ENCODE measurements at regions not wholly inside any gene's neighbourhood (a gene's known extent, or its start where the extent isn't known, plus 50 kb on each side); places are given as distances from the start of the nearest gene placed in this dataset.
"Not testable (repeated sequence)": the region's sequence is repeated elsewhere in the genome, so short reads cannot be mapped to it uniquely, and the experiment has no call there.

DNA sequence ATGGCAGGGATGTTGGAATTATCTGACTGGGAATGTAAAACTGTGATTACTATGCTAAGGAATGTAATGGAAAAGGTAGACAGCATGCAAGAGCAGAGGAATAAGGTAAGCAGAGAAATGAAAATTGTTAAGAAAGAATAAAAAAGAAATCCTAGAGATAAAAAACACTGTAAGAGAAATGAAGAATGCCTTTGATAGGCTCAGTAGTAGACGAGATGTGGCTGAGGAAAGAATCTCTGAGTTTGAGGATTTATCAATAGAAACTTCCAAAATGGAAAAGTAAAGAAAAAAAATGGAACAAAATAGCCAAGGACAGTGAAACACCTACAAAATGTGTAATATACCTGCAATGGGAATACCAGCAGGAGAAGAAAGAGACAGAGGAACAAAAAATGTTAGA, 468.5 kb upstream of the PIK3R1 start:
- Histone ChIP-seq H4K20me1 (ENCODE audit: control insufficient read depth, insufficient read depth, low read depth, low read length) (no peaks in the 10 kb centered on the region), H3F3A (ENCODE audit: control insufficient read depth, insufficient read depth) (no peaks in the 10 kb centered on the region), H3K4me1 (ENCODE audit: control insufficient read depth, low read length) (no peaks in the 10 kb centered on the region), H3K27me3 (ENCODE audit: control insufficient read depth, low read length) (no peaks in the 10 kb centered on the region), H3K9me3 (ENCODE audit: control insufficient read depth, insufficient read depth, low read length) (no peaks in the 10 kb centered on the region), H3K27ac (ENCODE audit: low read depth, low read length) (no peak overlapping the region), H3K4me3 (ENCODE audit: low read length) (no peak overlapping the region), H3K36me3 (ENCODE audit: control insufficient read depth, low read length) (no peaks in the 10 kb centered on the region), H3K9me2 (replicated peaks; ENCODE audit: control insufficient read depth, low read length) (no peaks in the 10 kb centered on the region), H3K79me2 (ENCODE audit: control insufficient read depth, low read length) (no peaks in the 10 kb centered on the region), H3K4me2 (ENCODE audit: low read length) (no peak overlapping the region)
- TF ChIP-seq EZH2phosphoT487 (IDR thresholded peaks at IDR 0.05; ENCODE audit: borderline replicate concordance, low read length): no peak
- TF ChIP-seq, protein P1, sequence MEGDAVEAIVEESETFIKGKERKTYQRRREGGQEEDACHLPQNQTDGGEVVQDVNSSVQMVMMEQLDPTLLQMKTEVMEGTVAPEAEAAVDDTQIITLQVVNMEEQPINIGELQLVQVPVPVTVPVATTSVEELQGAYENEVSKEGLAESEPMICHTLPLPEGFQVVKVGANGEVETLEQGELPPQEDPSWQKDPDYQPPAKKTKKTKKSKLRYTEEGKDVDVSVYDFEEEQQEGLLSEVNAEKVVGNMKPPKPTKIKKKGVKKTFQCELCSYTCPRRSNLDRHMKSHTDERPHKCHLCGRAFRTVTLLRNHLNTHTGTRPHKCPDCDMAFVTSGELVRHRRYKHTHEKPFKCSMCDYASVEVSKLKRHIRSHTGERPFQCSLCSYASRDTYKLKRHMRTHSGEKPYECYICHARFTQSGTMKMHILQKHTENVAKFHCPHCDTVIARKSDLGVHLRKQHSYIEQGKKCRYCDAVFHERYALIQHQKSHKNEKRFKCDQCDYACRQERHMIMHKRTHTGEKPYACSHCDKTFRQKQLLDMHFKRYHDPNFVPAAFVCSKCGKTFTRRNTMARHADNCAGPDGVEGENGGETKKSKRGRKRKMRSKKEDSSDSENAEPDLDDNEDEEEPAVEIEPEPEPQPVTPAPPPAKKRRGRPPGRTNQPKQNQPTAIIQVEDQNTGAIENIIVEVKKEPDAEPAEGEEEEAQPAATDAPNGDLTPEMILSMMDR (IDR thresholded peaks at IDR 0.05; ENCODE audit: low read depth, low read length, poor library complexity, severe bottlenecking): no peak

DNA sequence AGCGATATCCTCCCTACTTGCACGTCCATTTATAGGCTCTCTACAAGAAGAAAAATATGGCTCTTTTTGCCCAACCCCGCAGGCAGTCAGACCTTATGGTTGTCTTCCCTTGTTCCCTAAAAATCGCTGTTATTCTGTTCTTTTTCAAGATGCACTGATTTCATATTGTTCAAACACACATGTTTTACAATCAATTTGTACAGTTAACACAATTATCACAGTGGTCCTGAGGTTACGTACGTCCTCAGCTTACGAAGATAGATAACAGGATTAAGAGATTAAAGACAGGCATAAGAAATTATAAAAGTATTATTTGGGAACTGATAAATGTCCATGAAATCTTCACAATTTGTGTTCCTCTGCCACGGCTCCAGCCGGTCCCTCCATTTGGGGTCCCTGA, 468.9 kb upstream of the PIK3R1 start:
- not testable (repeated sequence) for H3K9me3 ChIP-seq (ENCODE audit: control insufficient read depth, insufficient read depth, low read length); H3K4me1 ChIP-seq (ENCODE audit: control insufficient read depth, low read length); H3K4me2 ChIP-seq (ENCODE audit: low read length); H3K4me3 ChIP-seq (ENCODE audit: low read length); H3F3A ChIP-seq (ENCODE audit: control insufficient read depth, insufficient read depth); H3K36me3 ChIP-seq (ENCODE audit: control insufficient read depth, low read length); H4K20me1 ChIP-seq (ENCODE audit: control insufficient read depth, insufficient read depth, low read depth, low read length); H3K27ac ChIP-seq (ENCODE audit: low read depth, low read length); H3K79me2 ChIP-seq (ENCODE audit: control insufficient read depth, low read length); H3K27me3 ChIP-seq (ENCODE audit: control insufficient read depth, low read length); H3K9me2 ChIP-seq (replicated peaks; ENCODE audit: control insufficient read depth, low read length)

DNA sequence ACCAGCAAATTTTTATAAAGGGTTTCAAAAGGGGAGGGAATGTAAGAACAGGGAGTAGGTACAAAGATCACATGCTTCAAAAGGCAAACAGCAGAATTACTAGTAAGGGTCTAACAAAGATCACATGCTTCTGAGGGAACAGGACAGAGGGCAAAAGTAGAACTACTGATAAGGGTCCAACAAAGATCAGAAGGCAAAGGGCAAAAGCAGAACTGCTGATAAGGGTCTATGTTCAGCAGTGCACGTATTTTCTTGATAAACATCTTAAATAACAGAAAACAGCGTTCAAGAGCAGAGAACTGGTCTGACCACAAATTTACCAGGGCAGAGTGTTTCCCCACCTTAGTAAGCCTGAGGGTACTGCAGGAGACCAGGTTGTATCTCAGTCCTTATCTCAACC, 469.5 kb upstream of the PIK3R1 start:
- no peak overlapping the region for H3K4me3 ChIP-seq (ENCODE audit: low read length)
- no peaks in the 10 kb centered on the region for H3K9me2 ChIP-seq (replicated peaks; ENCODE audit: control insufficient read depth, low read length)
- no peaks in the 10 kb centered on the region for H3K9me3 ChIP-seq (ENCODE audit: control insufficient read depth, insufficient read depth, low read length)
- no peaks in the 10 kb centered on the region for H3K36me3 ChIP-seq (ENCODE audit: control insufficient read depth, low read length)
- no peak overlapping the region for H3K4me2 ChIP-seq (ENCODE audit: low read length)
- TF ChIP-seq EZH2phosphoT487 (IDR thresholded peaks at IDR 0.05; ENCODE audit: borderline replicate concordance, low read length): no peak
- TF ChIP-seq, protein P1 (IDR thresholded peaks at IDR 0.05; ENCODE audit: low read depth, low read length, poor library complexity, severe bottlenecking): no peak
- no peaks in the 10 kb centered on the region for H3K4me1 ChIP-seq (ENCODE audit: control insufficient read depth, low read length)
- no peaks in the 10 kb centered on the region for H3F3A ChIP-seq (ENCODE audit: control insufficient read depth, insufficient read depth)
- no peaks in the 10 kb centered on the region for H4K20me1 ChIP-seq (ENCODE audit: control insufficient read depth, insufficient read depth, low read depth, low read length)
- H3K27me3 ChIP-seq (ENCODE audit: control insufficient read depth, low read length): no peaks in the 10 kb centered on the region
- no peaks in the 10 kb centered on the region for H3K79me2 ChIP-seq (ENCODE audit: control insufficient read depth, low read length)
- H3K27ac ChIP-seq (ENCODE audit: low read depth, low read length): no peak overlapping the region

DNA sequence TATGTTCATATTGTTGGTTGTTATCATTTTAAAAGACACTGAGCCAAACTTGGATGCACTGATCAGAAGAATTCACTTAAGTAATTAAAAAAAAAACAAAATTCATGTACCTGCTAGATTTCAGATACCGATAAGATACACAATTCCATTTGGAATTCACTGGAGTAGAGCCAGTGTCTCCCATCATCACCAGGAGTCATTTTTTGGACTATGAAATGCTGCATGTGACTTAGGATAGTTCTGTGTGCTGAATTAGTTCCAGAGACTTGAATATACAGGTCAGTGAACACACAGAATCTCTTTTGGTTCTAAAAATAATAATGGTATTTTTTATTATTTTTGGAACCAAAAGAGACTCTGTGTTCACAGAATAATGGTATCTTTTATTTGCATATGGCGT, 482.6 kb upstream of the PIK3R1 start:
- Histone ChIP-seq H3K36me3 (ENCODE audit: control insufficient read depth, low read length) (no peaks in the 10 kb centered on the region), H3K4me1 (ENCODE audit: control insufficient read depth, low read length) (no peaks in the 10 kb centered on the region), H3K27me3 (ENCODE audit: control insufficient read depth, low read length) (no peaks in the 10 kb centered on the region), H3F3A (ENCODE audit: control insufficient read depth, insufficient read depth) (no peaks in the 10 kb centered on the region), H3K27ac (ENCODE audit: low read depth, low read length) (no peak overlapping the region), H4K20me1 (ENCODE audit: control insufficient read depth, insufficient read depth, low read depth, low read length) (no peaks in the 10 kb centered on the region), H3K9me3 (ENCODE audit: control insufficient read depth, insufficient read depth, low read length) (no peaks in the 10 kb centered on the region), H3K79me2 (ENCODE audit: control insufficient read depth, low read length) (no peaks in the 10 kb centered on the region), H3K4me2 (ENCODE audit: low read length) (no peak overlapping the region), H3K9me2 (replicated peaks; ENCODE audit: control insufficient read depth, low read length) (no peaks in the 10 kb centered on the region), H3K4me3 (ENCODE audit: low read length) (no peak overlapping the region)
- no peak for TF ChIP-seq EZH2phosphoT487 (IDR thresholded peaks at IDR 0.05; ENCODE audit: borderline replicate concordance, low read length)
- TF ChIP-seq, protein P1 (IDR thresholded peaks at IDR 0.05; ENCODE audit: low read depth, low read length, poor library complexity, severe bottlenecking): no peak

Data from DOHH2 (cell line).